Esophagus muscularis mucosa (tissue), 4 donors: ENCODE measurements at regions not wholly inside any gene's neighbourhood (a gene's known extent, or its start where the extent isn't known, plus 50 kb on each side); places are given as distances from the start of the nearest gene placed in this dataset.

Source experiments
- EP300 ChIP-seq: sonication (generic); formaldehyde crosslinking; IDR thresholded peaks from one replicate; pipeline ENCODE4 v1.6.1; 2017; ENCODE audit warnings: antibody characterized with exemption
- POLR2A ChIP-seq: fragments of 450-650 bp; IDR thresholded peaks from one replicate; pipeline ENCODE4 v1.6.1; 2017; ENCODE audit warnings: antibody characterized with exemption, moderate library complexity, mild to moderate bottlenecking, low read depth
- TF ChIP-seq, protein P1 (sequence below), 3 experiments: fragments of 200-600 bp in 2 of 3; fragments of 450-650 bp in 1 of 3; sonication (generic) in 2 of 3; IDR thresholded peaks; one replicate each; pipeline ENCODE4 v1.5.1; 2017 to 2019; ENCODE audit warnings: antibody characterized with exemption in 3 of 3, mild to moderate bottlenecking in 2 of 3, moderate library complexity in 1 of 3

DNA sequence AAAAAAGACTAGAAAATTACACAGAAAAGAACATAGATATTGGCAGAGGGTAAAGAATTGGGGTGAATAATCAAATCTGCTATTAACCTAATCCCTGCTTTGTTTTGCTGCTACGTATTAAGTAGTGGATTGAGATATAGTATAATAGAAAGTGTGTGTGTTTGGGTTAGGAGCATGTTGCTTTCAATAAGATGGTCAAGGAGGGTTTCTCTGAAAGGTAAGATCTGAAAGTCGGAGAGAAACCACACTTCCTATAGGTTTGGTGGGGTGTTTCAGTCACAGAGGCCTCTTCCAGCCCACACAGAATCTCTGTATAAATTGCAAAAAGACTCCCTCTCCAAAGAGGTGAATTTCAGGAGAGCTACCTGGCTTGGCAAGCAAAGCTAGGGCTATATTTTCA is 345.7 kb upstream of the SATB1 start:
- TF ChIP-seq, protein P1, sequence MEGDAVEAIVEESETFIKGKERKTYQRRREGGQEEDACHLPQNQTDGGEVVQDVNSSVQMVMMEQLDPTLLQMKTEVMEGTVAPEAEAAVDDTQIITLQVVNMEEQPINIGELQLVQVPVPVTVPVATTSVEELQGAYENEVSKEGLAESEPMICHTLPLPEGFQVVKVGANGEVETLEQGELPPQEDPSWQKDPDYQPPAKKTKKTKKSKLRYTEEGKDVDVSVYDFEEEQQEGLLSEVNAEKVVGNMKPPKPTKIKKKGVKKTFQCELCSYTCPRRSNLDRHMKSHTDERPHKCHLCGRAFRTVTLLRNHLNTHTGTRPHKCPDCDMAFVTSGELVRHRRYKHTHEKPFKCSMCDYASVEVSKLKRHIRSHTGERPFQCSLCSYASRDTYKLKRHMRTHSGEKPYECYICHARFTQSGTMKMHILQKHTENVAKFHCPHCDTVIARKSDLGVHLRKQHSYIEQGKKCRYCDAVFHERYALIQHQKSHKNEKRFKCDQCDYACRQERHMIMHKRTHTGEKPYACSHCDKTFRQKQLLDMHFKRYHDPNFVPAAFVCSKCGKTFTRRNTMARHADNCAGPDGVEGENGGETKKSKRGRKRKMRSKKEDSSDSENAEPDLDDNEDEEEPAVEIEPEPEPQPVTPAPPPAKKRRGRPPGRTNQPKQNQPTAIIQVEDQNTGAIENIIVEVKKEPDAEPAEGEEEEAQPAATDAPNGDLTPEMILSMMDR (IDR thresholded peaks at IDR 0.05): no peak
- TF ChIP-seq POLR2A (no peak), EP300 (no peak)
